ENCODE measurements at regions not wholly inside any gene's neighbourhood (a gene's known extent, or its start where the extent isn't known, plus 50 kb on each side); places are given as distances from the start of the nearest gene placed in this dataset.
"Not testable (repeated sequence)": the region's sequence is repeated elsewhere in the genome, so short reads cannot be mapped to it uniquely, and the experiment has no call there.

DNA sequence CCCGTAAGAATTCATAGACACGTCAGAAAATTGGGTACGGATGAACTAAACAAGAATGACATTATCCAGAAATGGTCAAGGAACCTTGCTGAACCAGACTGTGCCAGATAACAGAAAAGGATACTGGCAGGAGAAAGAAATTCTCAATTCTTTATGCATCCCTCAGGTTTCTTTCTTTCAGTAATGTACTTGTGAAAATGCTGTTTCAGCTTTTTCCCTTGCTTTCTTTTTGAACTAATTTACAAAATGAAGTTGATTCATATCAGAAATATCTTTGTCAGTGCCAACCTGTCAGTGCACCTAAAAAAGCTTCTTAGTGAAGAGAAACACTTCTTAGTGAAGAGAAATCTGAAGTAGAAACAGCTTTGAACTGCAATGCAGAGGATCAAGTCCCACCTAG lies 643.6 kb upstream of the RORB start:
- DNase-seq = no peak

DNA sequence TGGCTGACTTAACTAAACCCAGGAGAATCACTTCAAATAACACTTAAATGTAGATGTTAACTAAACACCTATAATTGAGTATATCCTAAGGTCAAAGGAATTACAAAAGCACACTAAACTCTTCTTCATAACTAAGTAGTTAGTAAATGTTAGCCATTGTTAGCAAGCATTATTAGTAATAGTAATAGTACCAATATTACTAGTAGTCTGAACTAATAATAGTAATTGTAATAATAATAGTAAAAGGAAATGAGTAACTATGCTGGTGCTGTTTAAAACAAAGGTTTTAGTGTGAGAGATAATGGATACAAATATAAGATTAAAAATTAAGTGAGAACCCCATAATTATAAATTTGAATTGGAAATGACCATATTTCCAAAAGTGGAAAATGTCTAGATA lies 641.9 kb upstream of the RORB start:
- no peak for DNase-seq

- no peak for DNase-seq
These were observed 633.2 kb upstream of the RORB start for GRCh38 chr9:73863924-73864323.

DNA sequence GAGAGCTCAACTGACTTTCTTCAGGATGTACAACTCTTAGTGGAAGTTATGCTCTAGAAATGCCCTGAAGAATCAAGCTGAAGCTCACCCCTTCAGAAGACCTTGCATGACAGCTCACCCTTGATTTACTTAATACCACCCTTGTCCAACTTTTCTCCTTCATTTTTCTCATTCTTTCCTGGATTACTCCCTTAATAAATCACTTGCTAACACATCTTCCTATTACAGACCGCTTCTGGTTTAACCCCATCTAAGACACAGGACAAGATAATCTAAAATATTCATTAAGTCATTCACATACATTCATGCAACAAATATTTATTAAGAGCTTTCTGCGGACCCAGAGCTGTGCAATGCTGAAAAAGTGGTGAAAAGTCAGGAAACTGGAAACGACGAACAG lies 630.7 kb upstream of the RORB start:
- no peak for DNase-seq

GRCh38 chr9:73869264-73869663 lies 627.9 kb upstream of the RORB start:
- peak in 2 of 58 donors; percentile 0 to 5 for DNase-seq

- no peak for DNase-seq
These were observed 625.5 kb upstream of the RORB start for GRCh38 chr9:73871636-73872035.

- no peak for DNase-seq
These were observed 624.4 kb upstream of the RORB start for GRCh38 chr9:73872701-73873100.

- no peak for DNase-seq
These were observed 617.0 kb upstream of the RORB start for GRCh38 chr9:73880101-73880500.

GRCh38 chr9:73889023-73889422 lies 608.1 kb upstream of the RORB start:
- no peak for DNase-seq

DNA sequence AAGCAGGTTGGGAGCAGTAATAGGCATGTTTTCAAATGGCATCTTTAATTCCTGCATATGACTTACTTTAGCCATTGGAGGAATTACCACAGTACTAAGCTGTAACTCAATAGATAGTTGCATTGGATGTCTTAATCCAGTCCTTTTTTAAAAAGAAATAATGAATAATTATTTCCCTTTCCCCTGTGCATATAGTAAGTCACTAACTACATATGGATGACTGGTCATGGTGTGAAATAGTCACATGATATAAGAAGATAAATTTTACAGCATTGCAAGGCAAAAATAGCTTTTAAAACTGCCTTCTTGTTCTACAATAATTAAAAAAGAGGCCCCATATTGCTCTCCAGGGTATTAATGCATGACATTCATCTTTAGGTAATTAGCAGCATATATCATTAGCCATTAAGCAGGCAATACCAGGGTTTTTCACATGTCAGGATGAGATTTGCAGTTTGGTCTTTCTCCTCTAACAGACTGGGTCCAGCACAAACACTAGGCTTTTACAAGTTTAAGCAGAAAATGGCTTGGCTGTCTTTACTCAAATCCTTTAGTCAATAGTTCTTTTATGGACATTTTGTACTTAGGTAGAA lies 606.4 kb upstream of the RORB start:
- DNase-seq = no peak

DNA sequence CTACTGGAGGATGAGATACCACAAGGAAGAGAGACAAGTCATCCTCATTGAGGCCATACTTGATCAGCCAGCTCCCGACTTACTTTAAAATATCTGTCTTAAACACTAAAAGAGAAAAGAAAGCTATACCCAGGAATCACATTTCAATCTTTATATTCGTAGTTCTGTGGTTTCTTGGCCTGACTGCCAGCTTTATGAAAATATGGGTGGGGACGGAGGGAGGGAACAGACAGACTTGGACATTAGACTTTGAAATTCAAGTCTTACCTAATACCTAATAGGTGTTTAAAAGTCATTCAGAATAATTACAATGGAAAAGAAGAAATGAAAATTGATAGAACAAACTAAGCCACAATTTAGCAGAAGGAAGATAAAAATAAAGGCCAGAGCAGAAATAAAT lies 604.8 kb upstream of the RORB start:
- no peak for DNase-seq

DNA sequence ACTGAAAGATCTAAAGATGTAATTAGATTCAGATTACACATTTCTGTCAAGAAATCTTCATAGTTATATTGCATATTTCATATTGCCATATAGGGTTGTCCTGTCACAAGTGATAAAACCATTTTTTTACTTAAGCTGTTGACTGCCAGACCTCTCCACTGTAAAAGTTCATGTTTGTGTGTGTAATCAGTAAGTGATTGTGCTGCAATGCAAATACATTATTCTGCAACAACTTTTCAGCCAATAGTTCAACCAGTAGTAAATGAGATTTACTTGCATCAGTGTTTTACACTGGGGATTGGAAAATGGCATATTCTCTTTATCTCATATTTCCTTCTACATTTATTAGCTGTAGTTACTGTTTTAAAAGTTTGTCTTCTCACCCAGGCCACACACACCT lies 603.9 kb upstream of the RORB start:
- DNase-seq = no peak

DNA sequence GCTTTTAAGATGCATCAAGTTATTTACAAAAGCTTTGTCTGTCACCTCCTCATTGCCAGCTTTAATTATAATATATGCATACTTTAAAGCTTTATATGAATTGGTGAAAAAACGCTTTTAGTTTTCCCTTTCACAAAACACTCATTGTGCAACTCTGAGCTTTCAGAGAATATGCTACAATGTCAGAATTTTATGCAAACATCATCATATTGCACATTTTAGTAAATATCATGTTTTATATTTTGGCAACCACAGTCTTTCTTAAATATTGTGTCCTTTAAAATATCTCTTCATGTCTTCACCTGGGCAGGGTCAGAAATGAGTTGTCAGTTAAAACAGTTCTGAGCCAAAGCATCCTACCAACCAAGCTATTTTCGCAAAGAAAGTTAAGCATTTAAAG lies 601.1 kb upstream of the RORB start:
- no peak for DNase-seq

GRCh38 chr9:73906671-73907070 lies 590.5 kb upstream of the RORB start:
- DNase-seq = no peak

GRCh38 chr9:73911804-73912203 lies 585.3 kb upstream of the RORB start:
- no peak for DNase-seq

DNA sequence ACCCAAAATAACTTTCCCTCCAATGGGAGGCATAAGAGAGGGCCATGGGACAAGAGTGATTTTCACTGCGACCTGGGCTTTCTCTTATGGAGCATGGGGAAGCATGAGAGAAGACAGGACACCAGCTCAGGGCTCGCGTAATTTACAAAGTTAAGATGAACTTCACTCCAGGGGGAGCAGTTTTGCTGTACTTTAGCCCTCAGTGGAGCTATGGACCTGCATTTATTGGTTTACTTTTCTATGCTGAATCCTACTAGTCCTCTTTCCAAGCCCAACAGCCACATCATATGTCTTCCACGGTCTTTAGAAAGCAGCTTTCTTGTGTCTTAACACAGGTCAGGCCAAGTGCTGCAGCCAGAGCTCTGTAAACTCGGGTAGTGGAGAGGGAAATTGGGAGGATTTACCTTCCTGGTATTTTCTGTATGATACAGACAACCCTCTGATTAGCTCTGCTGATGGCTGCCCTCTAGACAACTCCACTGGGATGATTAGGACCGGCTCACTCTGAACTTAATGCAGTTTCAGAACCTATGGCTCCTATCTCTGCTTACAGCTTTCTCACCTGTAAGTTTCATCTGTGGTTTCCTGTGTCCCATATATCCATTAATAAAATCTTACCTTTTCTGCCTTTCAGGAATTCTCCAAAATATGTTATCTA lies 581.0 kb upstream of the RORB start:
- no peak for DNase-seq

- no peak for DNase-seq
These were observed 577.4 kb upstream of the RORB start for GRCh38 chr9:73919712-73920111.

GRCh38 chr9:73923796-73924195 lies 573.3 kb upstream of the RORB start:
- no peak for DNase-seq

GRCh38 chr9:73951147-73951546 lies 546.0 kb upstream of the RORB start:
- no peak for DNase-seq

GRCh38 chr9:73962792-73963191 lies 534.3 kb upstream of the RORB start:
- no peak for DNase-seq

GRCh38 chr9:73969936-73970335 lies 527.2 kb upstream of the RORB start:
- no peak for DNase-seq

- DNase-seq = not testable (repeated sequence)
These were observed 520.7 kb upstream of the RORB start for GRCh38 chr9:73976424-73976823.

DNA sequence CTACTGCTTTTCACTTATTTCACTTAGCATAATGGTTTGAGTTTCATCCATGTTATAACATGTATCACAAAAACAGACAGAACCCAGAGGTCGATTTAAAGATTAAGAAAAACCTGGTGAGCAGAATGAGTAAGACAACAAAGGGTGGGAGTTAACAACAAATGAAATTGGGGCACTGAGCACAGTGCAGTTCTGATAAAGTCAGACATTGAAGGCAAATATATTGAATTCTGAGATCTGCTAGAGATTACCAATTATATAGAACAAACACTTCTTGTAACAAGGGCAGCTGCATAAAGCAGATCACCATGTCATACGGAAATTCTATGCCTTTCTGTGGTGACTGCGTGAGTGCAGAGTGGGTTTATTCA lies 517.3 kb upstream of the RORB start:
- DNase-seq = no peak

- no peak for DNase-seq
These were observed 516.4 kb upstream of the RORB start for GRCh38 chr9:73980754-73981153.
